Uterus (tissue), 3 donors: ENCODE measurements at regions not wholly inside any gene's neighbourhood (a gene's known extent, or its start where the extent isn't known, plus 50 kb on each side); places are given as distances from the start of the nearest gene placed in this dataset.

Experiments
- DNase-seq, 2 donors: peaks; one replicate each; pipeline ENCODE4 v3.0.0-alpha.2; 2019 to 2020
- H3K27ac ChIP-seq, 2 donors: fragments of 200-600 bp; sonication (generic); 1 replicate in 1 of 2; 2 replicates in 1 of 2; pipeline ENCODE4 v1.5.1; 2016 to 2018
- H3K27me3 ChIP-seq, 2 donors: fragments of 200-600 bp; sonication (generic); one replicate each; pipeline ENCODE4 v1.5.1; 2018 to 2019; ENCODE audit warnings: control low read depth in 1 of 2
- H3K36me3 ChIP-seq, 2 donors: fragments of 200-600 bp; sonication (generic); one replicate each; pipeline ENCODE4 v1.5.1; 2019; ENCODE audit warnings: control low read depth in 1 of 2
- H3K4me1 ChIP-seq, 2 donors: fragments of 200-600 bp; sonication (generic); one replicate each; pipeline ENCODE4 v1.5.1; 2018 to 2019; ENCODE audit warnings: control low read depth in 1 of 2
- H3K4me3 ChIP-seq, 2 donors: fragments of 200-600 bp; sonication (generic); 1 replicate in 1 of 2; 2 replicates in 1 of 2; pipeline ENCODE4 v1.5.1; 2018 to 2019; ENCODE audit warnings: mild to moderate bottlenecking in 1 of 2
- H3K9me3 ChIP-seq, 2 donors: fragments of 200-600 bp; sonication (generic); one replicate each; pipeline ENCODE4 v1.5.1; 2019; ENCODE audit warnings: control low read depth in 1 of 2
- CTCF ChIP-seq, 4 experiments: fragments of 200-600 bp in 2 of 4; fragments of 450-650 bp in 2 of 4; sonication (generic) in 2 of 4; IDR thresholded peaks; one replicate each; pipeline ENCODE4 v1.5.1; 2016 to 2019; ENCODE audit warnings: antibody characterized with exemption in 4 of 4, mild to moderate bottlenecking in 2 of 4, moderate library complexity in 1 of 4
- POLR2A ChIP-seq, 2 donors: fragments of 450-650 bp; IDR thresholded peaks; one replicate each; pipeline ENCODE4 v1.6.1; 2016; ENCODE audit warnings: antibody characterized with exemption in 2 of 2, mild to moderate bottlenecking in 1 of 2, moderate library complexity in 1 of 2
- intact Hi-C: fragments of 100-400 bp; cut with DNase I; formaldehyde crosslinking; loops from one replicate; pipeline ENCODE4 v1.15.1; 2023; ENCODE audit warnings: low total_unique reads
- donor health status: DM: yes; HTN: yes; CAD: no.

DNA sequence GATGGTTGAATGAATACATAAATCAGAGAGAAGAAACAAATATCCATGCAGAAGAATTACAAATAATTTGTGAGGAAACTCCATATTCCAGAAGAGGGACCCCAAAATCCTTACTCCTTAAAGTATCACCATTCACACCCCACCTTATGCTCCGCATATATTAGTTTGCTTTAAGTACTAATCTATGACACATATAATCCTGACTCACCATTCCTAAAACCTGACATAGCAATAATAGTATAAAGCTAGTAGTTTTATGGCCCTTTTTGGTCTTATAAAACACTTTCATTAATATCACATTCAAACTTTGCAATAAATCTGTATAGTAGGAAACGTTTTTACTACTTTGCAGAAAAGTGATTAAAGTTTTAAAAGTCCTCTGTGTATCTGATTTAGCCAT, 719.0 kb upstream of the SLC39A10 start:
- H3K4me3 ChIP-seq = no peak overlapping the region
- no peaks in the 10 kb centered on the region for H3K9me3 ChIP-seq
- H3K36me3 ChIP-seq = no peaks in the 10 kb centered on the region
- TF ChIP-seq POLR2A (IDR thresholded peaks at IDR 0.05) (no peak), CTCF (IDR thresholded peaks at IDR 0.05) (no peak)
- intact Hi-C loops = no loop called here
- no peaks in the 10 kb centered on the region for H3K27me3 ChIP-seq
- H3K27ac ChIP-seq = no peak overlapping the region
- no peak for DNase-seq
- H3K4me1 ChIP-seq = no peaks in the 10 kb centered on the region

DNA sequence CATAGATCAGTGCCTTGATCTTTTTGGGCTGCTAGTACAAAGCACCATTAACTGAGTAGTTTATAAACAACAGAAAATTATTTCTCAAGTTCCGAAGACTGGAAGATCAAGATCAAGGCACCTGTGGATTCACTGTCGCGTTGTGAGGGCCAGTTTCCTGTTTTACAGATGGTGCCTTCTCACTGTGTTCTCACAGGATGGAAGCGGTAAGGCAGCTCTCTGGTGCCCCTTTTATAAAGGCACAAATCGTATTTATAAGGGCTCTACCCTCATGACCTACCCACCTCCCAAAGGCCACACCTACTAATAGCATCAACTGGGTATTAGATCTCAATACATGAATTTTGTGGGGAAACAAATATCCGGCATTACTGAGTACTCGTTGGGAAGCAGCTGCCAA, 729.5 kb upstream of the SLC39A10 start:
- Histone ChIP-seq H3K27me3 (no peaks in the 10 kb centered on the region), H3K36me3 (no peaks in the 10 kb centered on the region), H3K27ac (no peak overlapping the region), H3K4me1 (no peaks in the 10 kb centered on the region), H3K4me3 (no peak overlapping the region), H3K9me3 (no peaks in the 10 kb centered on the region)
- intact Hi-C loops = no loop called here
- DNase-seq = no peak
- no peak for TF ChIP-seq POLR2A (IDR thresholded peaks at IDR 0.05)
- no peak for TF ChIP-seq CTCF (IDR thresholded peaks at IDR 0.05)

GRCh38 chr2:194926873-194927272, 730.2 kb upstream of the SLC39A10 start:
- intact Hi-C loops = no loop called here
- no peaks in the 10 kb centered on the region for H3K27me3 ChIP-seq
- H3K4me1 ChIP-seq = no peaks in the 10 kb centered on the region
- no peak for DNase-seq
- no peak overlapping the region for H3K4me3 ChIP-seq
- H3K36me3 ChIP-seq = no peaks in the 10 kb centered on the region
- no peak for TF ChIP-seq CTCF (IDR thresholded peaks at IDR 0.05)
- no peak for TF ChIP-seq POLR2A (IDR thresholded peaks at IDR 0.05)
- H3K9me3 ChIP-seq = no peaks in the 10 kb centered on the region
- H3K27ac ChIP-seq = no peak overlapping the region

GRCh38 chr2:194925742-194926141, 731.3 kb upstream of the SLC39A10 start:
- Histone ChIP-seq H3K9me3 (no peaks in the 10 kb centered on the region), H3K4me3 (no peak overlapping the region), H3K27ac (no peak overlapping the region), H3K4me1 (no peaks in the 10 kb centered on the region), H3K27me3 (no peaks in the 10 kb centered on the region), H3K36me3 (no peaks in the 10 kb centered on the region)
- intact Hi-C loops = no loop called here
- TF ChIP-seq POLR2A (IDR thresholded peaks at IDR 0.05) (no peak), CTCF (IDR thresholded peaks at IDR 0.05) (no peak)
- no peak for DNase-seq

DNA sequence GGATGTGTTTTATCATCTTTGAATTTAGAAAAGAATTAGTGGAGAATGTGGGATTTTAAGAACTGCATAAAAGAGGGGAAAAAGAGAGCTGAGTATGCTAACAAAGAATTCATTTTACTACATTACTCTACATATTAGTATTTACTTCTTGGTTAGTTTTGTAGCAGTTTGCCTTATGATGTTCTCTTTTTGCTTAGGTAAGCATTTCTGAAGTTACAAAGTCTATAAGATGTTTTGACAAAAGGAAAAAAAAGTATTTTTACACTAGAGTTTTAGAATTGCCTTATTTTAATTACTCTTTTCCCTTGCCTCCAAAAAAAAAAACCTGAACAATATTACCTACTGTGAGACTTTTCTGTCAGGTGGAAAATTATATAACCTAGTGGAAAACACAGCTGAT, 739.5 kb upstream of the SLC39A10 start:
- H3K27me3 ChIP-seq = no peaks in the 10 kb centered on the region
- no peaks in the 10 kb centered on the region for H3K9me3 ChIP-seq
- DNase-seq = no peak
- no peaks in the 10 kb centered on the region for H3K36me3 ChIP-seq
- no peak overlapping the region for H3K27ac ChIP-seq
- H3K4me1 ChIP-seq = no peaks in the 10 kb centered on the region
- intact Hi-C loops = no loop called here
- TF ChIP-seq CTCF (IDR thresholded peaks at IDR 0.05) (no peak), POLR2A (IDR thresholded peaks at IDR 0.05) (no peak)
- H3K4me3 ChIP-seq = no peak overlapping the region
